ENCODE measurements at regions not wholly inside any gene's neighbourhood (a gene's known extent, or its start where the extent isn't known, plus 50 kb on each side); places are given as distances from the start of the nearest gene placed in this dataset.
A peak's percentile ranks its signal among the peaks of the same experiment; 100 is the strongest.

DNA sequence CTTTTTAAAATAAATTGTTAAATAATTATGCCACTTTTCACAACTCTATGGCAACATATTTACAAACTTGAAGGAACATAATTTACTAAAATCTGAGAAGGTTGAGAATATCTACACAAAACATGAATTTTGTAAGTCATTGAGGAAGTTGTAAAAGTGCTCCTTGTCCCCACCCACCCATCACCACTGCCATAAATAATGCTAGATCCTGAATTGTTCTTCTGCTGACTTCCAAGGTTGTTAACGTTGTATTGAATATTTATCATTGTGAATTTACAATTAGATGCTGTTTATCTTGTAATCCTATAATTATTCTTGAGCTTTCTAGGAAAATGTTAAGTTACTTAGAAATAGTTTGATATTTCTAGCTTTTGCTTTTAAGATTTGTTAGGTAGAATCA is 908.0 kb upstream of the COX7C start:
- Mint-ChIP-seq H3K9me3 (peaks cover 0 to 13% (median 0%) of the 10 kb centered on the region in 7 donors), H3K4me1 (no peaks in the 10 kb centered on the region), H3K27me3 (no peaks in the 10 kb centered on the region), H3K4me3 (no peak overlapping the region), H3K27ac (no peak overlapping the region), H3K36me3 (no peaks in the 10 kb centered on the region)
- Histone ChIP-seq H3K27me3 (ENCODE audit: control insufficient read depth, insufficient read depth, low read length) (no peaks in the 10 kb centered on the region), H3K4me1 (ENCODE audit: control insufficient read depth, insufficient read depth, low read length, poor library complexity, severe bottlenecking) (no peaks in the 10 kb centered on the region), H3K27ac (ENCODE audit: insufficient read depth, low read length, poor library complexity, severe bottlenecking) (no peak overlapping the region), H3K4me3 (ENCODE audit: low read depth, low read length) (no peak overlapping the region), H3K36me3 (ENCODE audit: control insufficient read depth, insufficient read depth, low read length) (no peaks in the 10 kb centered on the region), H3K9me3 (ENCODE audit: control insufficient read depth in 2 of 2, low read length in 2 of 2) (no peaks in the 10 kb centered on the region)
- no peak for DNase-seq
- no peak for ATAC-seq (ENCODE audit: low read depth in 2 of 2)

DNA sequence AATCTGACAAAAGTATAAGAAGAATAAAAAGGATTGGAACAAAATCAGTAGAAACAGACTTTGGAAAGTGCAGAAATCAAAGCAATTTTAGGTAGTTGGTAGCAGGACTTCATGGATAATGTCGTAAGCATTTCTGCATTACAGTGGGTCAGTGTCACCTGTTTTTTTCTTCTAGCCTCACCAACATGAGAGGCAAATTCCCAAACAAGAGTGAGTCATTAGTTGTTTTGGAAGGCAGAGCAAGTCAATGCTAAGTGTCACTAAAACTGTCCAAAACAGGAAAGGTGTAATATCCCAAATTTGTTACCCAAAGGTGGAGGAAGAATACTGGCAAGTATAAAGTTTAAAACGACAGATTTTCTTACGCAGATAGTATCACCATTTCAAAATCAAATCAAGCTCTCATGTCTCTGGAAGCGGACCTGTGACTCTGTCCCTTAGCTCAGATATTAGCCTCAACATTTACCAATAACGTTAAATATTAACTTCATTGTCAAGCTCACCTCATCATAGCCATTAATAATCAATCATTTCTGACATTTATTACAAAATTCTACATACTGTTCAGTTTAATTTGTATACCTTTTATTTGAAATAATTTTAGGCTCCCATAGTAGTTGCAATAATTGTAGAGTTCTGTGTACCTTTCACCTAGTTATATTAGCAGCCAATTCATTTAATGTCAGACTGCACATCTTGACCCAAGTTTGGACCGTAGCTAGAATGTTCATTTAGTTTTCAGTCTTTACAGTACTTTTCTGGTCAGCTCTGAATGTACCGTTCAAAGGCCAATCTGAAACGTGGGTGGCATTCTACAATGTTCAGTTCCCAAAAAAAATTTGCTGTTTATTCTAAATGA is 901.2 kb upstream of the COX7C start:
- Histone ChIP-seq H3K4me1 (ENCODE audit: control insufficient read depth, insufficient read depth, low read length, poor library complexity, severe bottlenecking) (no peaks in the 10 kb centered on the region), H3K4me3 (ENCODE audit: low read depth, low read length) (no peak overlapping the region), H3K27me3 (ENCODE audit: control insufficient read depth, insufficient read depth, low read length) (no peaks in the 10 kb centered on the region), H3K36me3 (ENCODE audit: control insufficient read depth, insufficient read depth, low read length) (no peaks in the 10 kb centered on the region), H3K9me3 (ENCODE audit: control insufficient read depth in 2 of 2, low read length in 2 of 2) (no peaks in the 10 kb centered on the region), H3K27ac (ENCODE audit: insufficient read depth, low read length, poor library complexity, severe bottlenecking) (no peak overlapping the region)
- no peak for ATAC-seq (ENCODE audit: low read depth in 2 of 2)
- H3K4me3 Mint-ChIP-seq, result peak overlapping the region in 1 of 4 donors; percentile 2
- H3K4me1 Mint-ChIP-seq, result no peaks in the 10 kb centered on the region
- peaks cover 1 to 18% (median 3%) of the 10 kb centered on the region in 7 donors for H3K9me3 Mint-ChIP-seq
- no peaks in the 10 kb centered on the region for H3K27me3 Mint-ChIP-seq
- no peak overlapping the region for H3K27ac Mint-ChIP-seq
- H3K36me3 Mint-ChIP-seq, result no peaks in the 10 kb centered on the region
- DNase-seq, result no peak

DNA sequence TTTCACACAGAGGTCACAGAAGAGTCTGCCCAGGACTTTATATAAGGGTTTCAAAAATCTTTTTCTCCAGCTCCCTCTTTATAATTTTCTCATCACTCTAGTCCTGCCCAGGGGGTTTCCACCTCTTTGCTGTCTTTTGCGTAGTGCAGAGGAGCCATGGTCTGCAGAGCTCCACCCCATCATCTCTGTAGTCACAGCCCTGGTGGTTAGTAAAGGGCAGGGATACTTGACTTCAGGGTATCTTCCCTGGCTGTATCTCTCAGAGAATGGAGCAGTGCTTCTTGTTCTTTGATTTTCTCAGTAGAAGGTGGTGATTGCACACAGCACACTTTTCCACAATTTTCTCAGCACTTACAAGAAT is 900.6 kb upstream of the COX7C start:
- H3K36me3 Mint-ChIP-seq, result no peaks in the 10 kb centered on the region
- Histone ChIP-seq H3K4me1 (ENCODE audit: control insufficient read depth, insufficient read depth, low read length, poor library complexity, severe bottlenecking) (no peaks in the 10 kb centered on the region), H3K4me3 (ENCODE audit: low read depth, low read length) (no peak overlapping the region), H3K36me3 (ENCODE audit: control insufficient read depth, insufficient read depth, low read length) (no peaks in the 10 kb centered on the region), H3K9me3 (ENCODE audit: control insufficient read depth in 2 of 2, low read length in 2 of 2) (peaks cover 0 to 5% of the 10 kb centered on the region in 2 experiments), H3K27ac (ENCODE audit: insufficient read depth, low read length, poor library complexity, severe bottlenecking) (no peak overlapping the region), H3K27me3 (ENCODE audit: control insufficient read depth, insufficient read depth, low read length) (no peaks in the 10 kb centered on the region)
- H3K4me3 Mint-ChIP-seq, result no peak overlapping the region
- ATAC-seq (ENCODE audit: low read depth in 2 of 2) (no peak), DNase-seq (no peak)
- H3K27ac Mint-ChIP-seq, result no peak overlapping the region
- peaks cover 1 to 18% (median 3%) of the 10 kb centered on the region in 7 donors for H3K9me3 Mint-ChIP-seq
- H3K27me3 Mint-ChIP-seq, result no peaks in the 10 kb centered on the region
- no peaks in the 10 kb centered on the region for H3K4me1 Mint-ChIP-seq

DNA sequence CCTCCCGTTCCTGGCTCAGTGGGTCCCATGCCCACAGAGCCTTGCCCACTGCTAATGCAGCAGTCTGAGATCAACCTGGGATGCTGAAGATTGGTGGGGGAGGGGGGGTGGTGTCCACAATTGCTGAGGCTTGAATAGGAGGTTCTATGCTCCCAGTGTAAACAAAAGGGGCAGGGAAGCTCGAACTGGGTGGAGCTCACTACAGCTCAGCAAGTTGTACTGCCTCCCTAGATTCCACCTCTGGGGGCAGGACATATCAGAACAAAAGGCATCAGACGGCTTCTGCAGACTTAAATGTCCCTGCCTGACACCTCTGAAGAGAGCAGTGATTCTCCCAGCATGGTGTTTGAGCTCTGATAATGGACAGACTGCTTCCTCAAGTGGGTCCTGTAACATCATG is 885.6 kb upstream of the COX7C start:
- Mint-ChIP-seq H3K36me3 (no peaks in the 10 kb centered on the region), H3K4me1 (no peaks in the 10 kb centered on the region), H3K27me3 (peaks cover 4% of the 10 kb centered on the region), H3K4me3 (no peak overlapping the region), H3K9me3 (peaks cover under 1 to 17% (median 3%) of the 10 kb centered on the region in 7 donors), H3K27ac (no peak overlapping the region)
- DNase-seq, result no peak
- Histone ChIP-seq H3K27me3 (ENCODE audit: control insufficient read depth, insufficient read depth, low read length) (no peaks in the 10 kb centered on the region), H3K36me3 (ENCODE audit: control insufficient read depth, insufficient read depth, low read length) (no peaks in the 10 kb centered on the region), H3K9me3 (ENCODE audit: control insufficient read depth in 2 of 2, low read length in 2 of 2) (no peaks in the 10 kb centered on the region), H3K27ac (ENCODE audit: insufficient read depth, low read length, poor library complexity, severe bottlenecking) (no peak overlapping the region), H3K4me3 (ENCODE audit: low read depth, low read length) (no peak overlapping the region), H3K4me1 (ENCODE audit: control insufficient read depth, insufficient read depth, low read length, poor library complexity, severe bottlenecking) (no peaks in the 10 kb centered on the region)
- no peak for ATAC-seq (ENCODE audit: low read depth in 2 of 2)

DNA sequence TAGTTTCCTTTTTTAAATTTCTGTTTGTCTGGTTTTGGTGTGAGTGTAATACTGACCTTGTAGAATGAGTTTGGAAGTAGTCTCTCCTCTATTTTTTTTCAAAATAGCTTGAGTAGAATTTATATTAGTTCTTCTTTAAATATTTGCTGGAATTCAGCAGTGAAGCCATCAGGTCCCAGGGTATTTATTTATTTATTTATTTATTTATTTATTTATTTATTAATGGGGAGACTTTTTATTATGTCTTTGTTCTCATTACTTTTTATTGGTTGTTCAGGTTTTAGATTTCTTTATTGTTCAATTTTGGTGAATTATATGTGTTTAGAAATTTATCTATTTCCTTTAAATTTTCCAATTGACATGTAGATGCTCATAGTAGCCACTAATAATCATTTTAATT is 875.8 kb upstream of the COX7C start:
- no peak overlapping the region for H3K27ac ChIP-seq (ENCODE audit: insufficient read depth, low read length, poor library complexity, severe bottlenecking)
- no peaks in the 10 kb centered on the region for H3K4me1 Mint-ChIP-seq
- H3K27me3 Mint-ChIP-seq, result no peaks in the 10 kb centered on the region
- peaks cover 0 to 11% of the 10 kb centered on the region in 2 experiments for H3K9me3 ChIP-seq (ENCODE audit: control insufficient read depth in 2 of 2, low read length in 2 of 2)
- no peak overlapping the region for H3K4me3 Mint-ChIP-seq
- DNase-seq (no peak), ATAC-seq (ENCODE audit: low read depth in 2 of 2) (no peak)
- no peaks in the 10 kb centered on the region for H3K4me1 ChIP-seq (ENCODE audit: control insufficient read depth, insufficient read depth, low read length, poor library complexity, severe bottlenecking)
- no peaks in the 10 kb centered on the region for H3K36me3 ChIP-seq (ENCODE audit: control insufficient read depth, insufficient read depth, low read length)
- peaks cover 2 to 22% (median 5%) of the 10 kb centered on the region in 7 donors for H3K9me3 Mint-ChIP-seq
- H3K27me3 ChIP-seq (ENCODE audit: control insufficient read depth, insufficient read depth, low read length), result no peaks in the 10 kb centered on the region
- H3K27ac Mint-ChIP-seq, result no peak overlapping the region
- H3K4me3 ChIP-seq (ENCODE audit: low read depth, low read length), result no peak overlapping the region
- H3K36me3 Mint-ChIP-seq, result no peaks in the 10 kb centered on the region

DNA sequence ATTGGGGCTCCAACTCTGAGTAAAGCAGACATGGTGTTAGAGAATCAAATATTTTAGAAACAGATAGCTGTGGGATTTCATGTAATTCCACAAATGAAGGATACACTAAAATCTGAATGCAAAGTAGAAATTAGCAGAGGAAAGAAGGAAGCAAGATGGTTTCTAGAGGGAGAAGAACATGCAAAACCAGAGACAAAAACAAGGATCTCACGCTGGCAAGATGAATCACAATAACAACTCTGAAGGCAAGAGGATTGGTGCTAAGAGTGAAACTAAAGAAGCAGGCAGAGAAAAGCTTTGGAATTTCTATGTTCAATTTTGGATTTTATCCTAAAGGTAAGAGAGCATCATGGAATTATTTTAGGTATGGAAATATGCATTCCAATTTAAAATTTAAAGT is 857.2 kb upstream of the COX7C start:
- Mint-ChIP-seq H3K4me3 (no peak overlapping the region), H3K9me3 (peaks cover 0 to 13% (median 7%) of the 10 kb centered on the region in 7 donors), H3K4me1 (no peaks in the 10 kb centered on the region), H3K36me3 (no peaks in the 10 kb centered on the region), H3K27ac (peak overlapping the region in 1 of 3 donors; percentile 69), H3K27me3 (no peaks in the 10 kb centered on the region)
- no peaks in the 10 kb centered on the region for H3K36me3 ChIP-seq (ENCODE audit: control insufficient read depth, insufficient read depth, low read length)
- no peak overlapping the region for H3K27ac ChIP-seq (ENCODE audit: insufficient read depth, low read length, poor library complexity, severe bottlenecking)
- H3K27me3 ChIP-seq (ENCODE audit: control insufficient read depth, insufficient read depth, low read length), result no peaks in the 10 kb centered on the region
- H3K4me1 ChIP-seq (ENCODE audit: control insufficient read depth, insufficient read depth, low read length, poor library complexity, severe bottlenecking), result no peaks in the 10 kb centered on the region
- DNase-seq (no peak), ATAC-seq (ENCODE audit: low read depth in 2 of 2) (no peak)
- no peak overlapping the region for H3K4me3 ChIP-seq (ENCODE audit: low read depth, low read length)
- H3K9me3 ChIP-seq (ENCODE audit: control insufficient read depth in 2 of 2, low read length in 2 of 2), result no peaks in the 10 kb centered on the region

DNA sequence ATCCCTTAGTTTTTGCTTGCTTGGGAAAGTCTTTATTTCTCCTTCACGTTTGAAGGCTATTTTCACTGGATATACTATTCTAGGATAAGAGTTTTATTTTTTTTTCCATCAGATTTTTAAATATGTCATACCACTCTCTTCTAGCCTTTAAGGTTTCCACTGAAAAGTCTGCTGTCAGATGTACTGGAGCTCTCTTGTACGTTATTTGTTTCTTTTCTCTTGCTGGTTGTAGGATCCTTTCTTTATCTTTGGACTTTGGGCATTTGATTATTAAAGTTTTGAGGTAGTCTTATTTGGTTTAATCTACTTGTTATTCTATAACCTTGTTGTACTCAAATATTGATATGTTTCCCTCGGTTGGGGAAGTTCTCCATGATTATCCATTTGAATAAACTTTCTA is 848.4 kb upstream of the COX7C start:
- no peak overlapping the region for H3K27ac ChIP-seq (ENCODE audit: insufficient read depth, low read length, poor library complexity, severe bottlenecking)
- Mint-ChIP-seq H3K9me3 (peaks cover 9 to 56% (median 17%) of the 10 kb centered on the region in 7 donors), H3K27me3 (peaks cover 4% of the 10 kb centered on the region), H3K27ac (no peak overlapping the region), H3K4me1 (no peaks in the 10 kb centered on the region), H3K36me3 (no peaks in the 10 kb centered on the region), H3K4me3 (no peak overlapping the region)
- H3K4me1 ChIP-seq (ENCODE audit: control insufficient read depth, insufficient read depth, low read length, poor library complexity, severe bottlenecking), result no peaks in the 10 kb centered on the region
- H3K4me3 ChIP-seq (ENCODE audit: low read depth, low read length), result no peak overlapping the region
- no peaks in the 10 kb centered on the region for H3K27me3 ChIP-seq (ENCODE audit: control insufficient read depth, insufficient read depth, low read length)
- no peaks in the 10 kb centered on the region for H3K36me3 ChIP-seq (ENCODE audit: control insufficient read depth, insufficient read depth, low read length)
- peaks cover 0 to 2% of the 10 kb centered on the region in 2 experiments for H3K9me3 ChIP-seq (ENCODE audit: control insufficient read depth in 2 of 2, low read length in 2 of 2)
- DNase-seq (no peak), ATAC-seq (ENCODE audit: low read depth in 2 of 2) (no peak)

DNA sequence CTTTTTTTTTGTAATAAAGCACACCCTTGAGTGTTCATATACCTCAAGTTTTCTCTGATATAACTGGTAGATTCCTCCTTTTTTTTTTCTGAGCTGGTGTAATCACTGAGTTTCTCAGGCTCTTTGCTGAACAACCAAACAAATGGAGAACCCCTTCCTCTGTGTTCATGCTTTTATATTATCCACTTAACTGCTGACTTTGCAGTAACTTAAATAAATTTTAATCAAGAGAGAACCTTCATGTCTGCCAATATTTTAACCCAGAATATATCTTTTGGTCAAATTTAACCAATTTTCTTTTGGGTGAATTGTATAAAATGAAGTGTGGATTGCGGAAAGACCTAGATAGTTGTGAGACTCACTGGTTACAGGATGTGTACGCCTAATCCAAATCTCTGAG is 833.0 kb upstream of the COX7C start:
- no peaks in the 10 kb centered on the region for H3K4me1 Mint-ChIP-seq

More for the DNA sequence above, 833.0 kb upstream of the COX7C start:
- no peak overlapping the region for H3K4me3 ChIP-seq (ENCODE audit: low read depth, low read length)
- no peak overlapping the region for H3K27ac ChIP-seq (ENCODE audit: insufficient read depth, low read length, poor library complexity, severe bottlenecking)
- Mint-ChIP-seq H3K27ac (no peak overlapping the region), H3K36me3 (no peaks in the 10 kb centered on the region), H3K4me3 (no peak overlapping the region), H3K27me3 (no peaks in the 10 kb centered on the region), H3K9me3 (peaks cover 0 to 11% (median 5%) of the 10 kb centered on the region in 7 donors)
- no peaks in the 10 kb centered on the region for H3K4me1 ChIP-seq (ENCODE audit: control insufficient read depth, insufficient read depth, low read length, poor library complexity, severe bottlenecking)
- no peaks in the 10 kb centered on the region for H3K36me3 ChIP-seq (ENCODE audit: control insufficient read depth, insufficient read depth, low read length)
- ATAC-seq (ENCODE audit: low read depth in 2 of 2) (no peak), DNase-seq (no peak)
- no peaks in the 10 kb centered on the region for H3K9me3 ChIP-seq (ENCODE audit: control insufficient read depth in 2 of 2, low read length in 2 of 2)
- no peaks in the 10 kb centered on the region for H3K27me3 ChIP-seq (ENCODE audit: control insufficient read depth, insufficient read depth, low read length)
